HG02610 (cell line): ENCODE measurements at regions not wholly inside any gene's neighbourhood (a gene's known extent, or its start where the extent isn't known, plus 50 kb on each side); places are given as distances from the start of the nearest gene placed in this dataset.

ENCODE experiments used
- ATAC-seq: cut with Tn5 transposase; IDR thresholded peaks from one replicate; pipeline ENCODE4 v1.9.1; 2021; ENCODE audit warnings: mild to moderate bottlenecking, moderate library complexity; ENCODE audit not compliant: unreplicated experiment

DNA sequence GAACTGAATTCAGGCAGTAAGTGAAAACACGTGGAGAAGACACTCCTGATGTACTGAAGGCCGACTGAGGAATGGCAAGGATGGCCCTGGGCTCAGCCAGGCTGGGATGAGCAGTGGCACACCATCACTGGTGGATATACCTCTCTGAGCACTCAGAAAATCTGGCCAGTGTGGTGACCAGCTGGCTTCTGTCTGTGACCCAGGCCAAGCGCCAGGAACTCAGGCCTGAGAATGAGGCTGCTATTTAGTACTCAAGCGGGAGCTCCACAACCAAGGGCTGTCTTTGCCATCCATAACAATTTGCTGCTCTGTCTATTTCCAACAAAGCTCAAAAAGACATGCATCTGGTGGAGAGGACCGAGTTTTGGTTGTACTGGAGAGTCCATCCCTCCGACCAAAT, 586.3 kb downstream of the BCL11B start:
- ATAC-seq = no peak

DNA sequence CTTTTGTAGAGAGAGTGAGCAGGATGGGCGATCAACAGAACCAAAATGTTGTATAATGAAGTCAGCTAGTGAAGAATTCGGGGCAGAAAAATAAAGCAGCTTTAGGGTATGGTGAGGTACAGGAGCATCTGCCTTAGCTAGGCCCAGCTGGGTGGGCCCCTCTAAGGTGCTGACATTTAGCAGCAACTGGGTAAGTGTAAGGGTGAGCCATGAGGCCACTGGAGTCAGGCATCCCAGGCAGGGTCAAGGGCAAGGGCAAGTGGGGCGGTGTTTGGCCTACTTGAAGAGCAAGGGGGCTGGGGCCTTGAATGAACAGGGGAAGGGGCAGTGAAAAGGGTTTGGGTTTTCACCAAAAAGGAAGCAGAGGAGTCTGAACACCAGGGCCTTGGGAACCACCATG, 583.6 kb downstream of the BCL11B start:
- ATAC-seq = no peak

DNA sequence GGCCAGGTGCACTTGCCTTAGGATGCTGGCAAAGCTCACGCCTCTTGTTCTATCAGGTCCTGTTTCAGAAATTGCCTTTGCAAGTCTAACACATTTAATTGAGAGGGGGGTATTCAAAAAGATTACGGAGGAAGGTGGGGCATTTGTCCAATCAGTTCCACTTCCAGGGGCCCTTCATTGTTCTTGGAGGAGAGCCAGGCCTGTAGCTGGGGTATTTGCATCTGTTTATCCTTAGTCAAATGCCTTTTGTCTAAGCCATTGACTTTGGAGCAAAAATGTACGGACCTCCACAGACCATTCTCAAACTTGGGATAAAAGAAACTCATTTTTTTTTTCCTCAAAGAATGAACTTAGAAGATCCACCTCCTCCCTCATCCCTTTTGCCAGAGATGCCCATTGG, 582.0 kb downstream of the BCL11B start:
- ATAC-seq = no peak

DNA sequence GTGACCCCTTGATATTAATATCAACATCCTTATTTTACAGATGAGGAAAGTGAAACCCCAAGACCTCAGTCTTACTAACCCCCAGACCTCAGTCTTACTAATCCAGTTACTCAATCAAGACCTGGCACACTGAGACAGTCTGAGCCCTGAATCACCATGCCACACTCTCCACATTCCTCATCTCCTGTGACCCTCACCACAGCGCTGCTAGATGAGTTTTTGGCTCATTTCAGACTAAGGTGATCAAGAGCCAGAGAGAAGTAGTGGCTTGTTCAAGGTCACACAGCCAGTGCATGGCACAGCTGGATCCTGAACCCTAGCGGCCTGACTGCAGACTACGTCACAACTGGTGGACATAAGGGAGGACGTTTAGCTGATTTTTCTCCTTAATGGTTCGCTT, 579.2 kb downstream of the BCL11B start:
- no peak for ATAC-seq

DNA sequence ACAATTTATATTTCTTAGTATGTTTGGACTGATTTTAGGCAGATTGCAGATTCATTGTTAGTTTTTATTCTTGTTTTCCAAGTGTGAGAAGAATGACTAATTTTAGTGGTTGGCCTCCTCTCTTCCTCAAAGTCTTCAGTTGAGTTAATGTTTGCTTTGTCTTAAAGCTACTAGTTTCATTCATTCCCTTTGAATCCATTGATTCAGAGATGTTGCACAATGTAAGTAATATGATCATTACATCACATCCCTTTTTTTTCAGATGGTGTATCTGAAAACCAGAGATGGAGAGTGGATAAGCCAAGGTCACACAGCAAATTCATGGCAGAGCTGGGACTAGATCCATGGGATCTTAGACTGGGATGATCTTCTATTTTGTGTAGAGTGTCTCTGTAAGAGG, 577.5 kb downstream of the BCL11B start:
- no peak for ATAC-seq

DNA sequence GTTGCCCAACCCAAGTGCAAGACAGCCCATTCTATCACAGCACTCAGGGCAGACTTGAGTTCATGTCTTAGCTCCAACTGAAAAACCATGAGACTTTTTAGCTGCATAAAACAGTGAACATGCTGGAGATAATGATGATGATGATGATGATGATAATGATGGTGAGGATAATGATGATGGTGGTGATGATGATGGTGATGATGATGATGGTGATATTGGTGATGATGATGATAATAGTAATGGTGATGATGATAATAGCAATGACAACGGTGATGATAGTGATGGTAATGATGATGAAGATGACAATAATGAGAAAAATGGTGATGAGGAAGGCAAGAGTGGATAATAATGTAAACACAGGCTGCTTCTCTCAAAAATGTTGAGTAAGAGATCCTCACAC, 576.2 kb downstream of the BCL11B start:
- ATAC-seq = no peak

DNA sequence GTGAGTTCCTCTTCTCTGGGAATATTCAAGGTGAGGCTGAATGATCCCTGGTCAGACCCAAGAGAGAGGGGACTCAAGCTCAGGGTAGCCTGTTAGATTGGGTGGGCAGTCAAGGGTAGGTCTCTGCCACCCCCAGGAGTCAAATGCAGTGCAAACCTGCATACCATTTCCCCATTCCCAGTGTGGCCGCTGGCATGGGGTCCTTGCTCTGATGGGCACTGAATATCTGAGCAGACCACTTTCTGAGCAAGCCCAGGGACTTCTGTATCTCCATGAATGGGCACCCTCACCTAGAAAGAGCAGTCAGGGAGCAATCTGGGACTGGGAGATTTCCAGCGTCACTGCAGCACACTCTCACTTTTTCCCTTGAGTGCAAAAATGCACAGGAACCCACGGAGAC, 573.7 kb downstream of the BCL11B start:
- no peak for ATAC-seq

DNA sequence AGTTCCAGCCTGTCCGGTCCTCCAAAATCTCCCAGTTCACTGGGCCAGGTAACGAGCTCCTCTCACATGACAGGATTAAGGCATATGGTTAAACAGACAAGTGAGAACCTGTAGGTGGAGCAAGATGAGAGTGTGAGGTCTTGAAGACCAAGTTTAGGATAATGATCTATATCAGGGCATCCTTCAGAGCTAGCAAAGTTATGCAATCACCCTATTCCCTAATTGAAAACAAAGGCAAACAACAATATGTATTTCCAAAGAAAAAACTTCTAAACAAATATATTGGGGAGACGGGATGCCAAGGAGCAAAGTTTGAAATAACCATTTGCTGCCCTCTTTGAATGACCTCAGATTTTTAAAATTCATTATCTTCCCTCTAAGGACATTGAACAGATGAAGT, 571.2 kb downstream of the BCL11B start:
- ATAC-seq = no peak

DNA sequence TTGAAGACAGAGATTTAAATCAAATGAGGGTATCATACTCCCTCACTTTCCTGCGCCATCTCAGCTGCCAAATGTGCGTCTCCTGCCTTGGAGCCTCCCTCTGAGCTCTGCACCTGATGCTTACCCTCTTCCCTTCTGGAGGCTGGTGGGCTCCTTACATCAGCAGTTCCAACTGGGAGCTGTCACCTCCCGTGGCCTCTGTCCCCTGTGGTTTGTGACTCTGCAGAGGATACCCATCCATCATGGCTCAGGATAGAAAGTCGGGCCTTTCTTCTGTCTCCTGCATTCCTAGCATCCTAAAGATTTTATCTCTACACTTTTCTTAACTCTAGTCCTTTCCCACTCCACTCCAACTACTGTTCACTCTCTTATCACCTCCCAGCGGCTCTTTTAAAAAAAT, 570.6 kb downstream of the BCL11B start:
- no peak for ATAC-seq

DNA sequence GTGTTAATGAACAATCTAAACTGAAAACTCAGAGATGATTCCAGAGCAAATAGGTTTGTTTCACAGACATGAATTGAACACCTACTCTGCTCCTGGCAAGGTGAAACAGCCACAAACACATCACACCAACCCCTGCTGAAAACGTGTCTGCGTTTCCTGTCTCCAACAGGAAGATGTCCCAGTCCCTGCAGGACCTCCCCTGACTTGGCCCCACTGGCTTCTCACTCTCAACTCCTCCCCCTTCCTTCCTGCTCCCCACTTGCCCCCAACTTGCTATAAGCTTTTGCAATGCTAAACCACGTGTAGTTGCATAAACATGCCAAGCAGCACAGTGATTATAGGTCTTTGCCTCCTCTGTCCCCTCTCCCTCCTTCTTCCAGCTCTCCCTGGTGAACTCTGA, 567.6 kb downstream of the BCL11B start:
- no peak for ATAC-seq

DNA sequence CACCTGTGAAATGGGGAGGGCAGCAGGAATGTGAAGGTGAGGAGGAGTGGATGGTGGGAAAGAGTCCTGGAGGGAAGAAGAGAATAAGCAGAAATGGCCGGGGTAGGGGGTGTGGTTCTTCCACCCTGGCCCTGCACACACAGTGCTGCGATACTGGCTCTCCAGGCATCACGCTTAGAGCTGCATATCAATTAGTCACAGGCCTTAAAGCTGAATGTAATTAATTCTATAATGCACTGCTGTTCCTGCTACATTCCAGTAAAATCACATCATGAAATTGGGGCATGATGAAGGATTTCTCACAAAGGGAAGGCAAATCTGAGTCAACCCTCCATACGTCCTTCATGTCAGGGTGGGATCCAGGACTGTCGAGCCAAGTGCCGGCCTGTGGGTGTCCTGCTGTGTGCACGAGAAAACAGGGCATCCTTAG, 566.1 kb downstream of the BCL11B start:
- ATAC-seq = no peak

DNA sequence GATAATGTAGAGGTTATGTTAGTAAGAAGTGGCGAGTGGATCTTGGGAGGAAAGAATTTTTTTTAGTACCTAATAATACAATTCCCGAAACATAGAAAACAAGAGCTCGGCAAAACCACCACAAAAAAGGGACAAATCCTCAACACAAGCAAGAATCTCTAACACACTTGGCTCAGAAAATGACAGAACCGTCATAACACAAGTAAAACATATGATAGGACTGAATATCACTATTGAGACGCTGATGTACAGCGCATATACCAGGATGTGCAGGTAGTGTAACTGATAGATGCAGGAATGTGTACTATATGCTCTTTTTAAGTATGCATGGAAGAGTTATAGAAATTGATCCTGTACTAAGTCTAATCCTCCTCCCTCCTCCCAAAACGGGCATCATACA, 564.5 kb downstream of the BCL11B start:
- ATAC-seq = no peak

DNA sequence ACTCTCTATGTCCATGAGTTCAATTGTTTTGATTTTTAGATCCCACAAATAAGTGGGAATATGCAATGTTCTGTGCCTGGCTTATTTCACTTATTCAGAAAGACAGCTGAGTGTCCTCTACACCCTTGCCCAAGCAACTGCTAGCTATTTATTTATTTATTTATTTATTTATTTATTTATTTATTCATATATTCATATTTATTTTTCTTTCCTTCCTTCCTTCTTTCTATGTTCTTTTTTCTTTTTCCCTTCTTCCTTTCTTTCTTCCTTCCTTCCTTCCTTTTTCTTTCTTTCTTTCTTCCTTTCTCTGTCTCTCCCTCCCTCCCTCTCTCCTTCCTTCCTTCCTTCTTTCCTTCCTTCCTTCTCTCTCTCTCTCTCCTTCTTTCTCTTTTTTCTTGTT, 563.4 kb downstream of the BCL11B start:
- ATAC-seq = no peak

DNA sequence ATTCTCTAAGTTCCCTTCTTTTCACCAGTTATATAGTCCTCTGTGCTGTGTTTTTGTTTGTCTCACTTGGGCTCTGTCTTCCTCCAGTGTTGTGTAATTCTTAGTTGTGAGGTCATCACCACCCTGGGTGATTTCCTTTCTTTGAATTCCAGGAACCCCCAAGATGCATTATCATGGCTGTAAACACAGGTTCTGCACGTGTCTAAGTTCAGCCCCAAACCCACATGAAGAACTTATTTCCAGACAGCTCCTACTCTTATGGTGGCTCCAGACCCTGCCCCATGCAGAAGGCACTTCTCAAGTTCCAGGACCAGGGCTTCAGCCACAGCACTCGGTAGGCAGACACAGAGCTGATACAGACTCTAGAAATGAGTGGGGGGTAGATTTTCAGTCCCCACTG, 560.5 kb downstream of the BCL11B start:
- no peak for ATAC-seq

DNA sequence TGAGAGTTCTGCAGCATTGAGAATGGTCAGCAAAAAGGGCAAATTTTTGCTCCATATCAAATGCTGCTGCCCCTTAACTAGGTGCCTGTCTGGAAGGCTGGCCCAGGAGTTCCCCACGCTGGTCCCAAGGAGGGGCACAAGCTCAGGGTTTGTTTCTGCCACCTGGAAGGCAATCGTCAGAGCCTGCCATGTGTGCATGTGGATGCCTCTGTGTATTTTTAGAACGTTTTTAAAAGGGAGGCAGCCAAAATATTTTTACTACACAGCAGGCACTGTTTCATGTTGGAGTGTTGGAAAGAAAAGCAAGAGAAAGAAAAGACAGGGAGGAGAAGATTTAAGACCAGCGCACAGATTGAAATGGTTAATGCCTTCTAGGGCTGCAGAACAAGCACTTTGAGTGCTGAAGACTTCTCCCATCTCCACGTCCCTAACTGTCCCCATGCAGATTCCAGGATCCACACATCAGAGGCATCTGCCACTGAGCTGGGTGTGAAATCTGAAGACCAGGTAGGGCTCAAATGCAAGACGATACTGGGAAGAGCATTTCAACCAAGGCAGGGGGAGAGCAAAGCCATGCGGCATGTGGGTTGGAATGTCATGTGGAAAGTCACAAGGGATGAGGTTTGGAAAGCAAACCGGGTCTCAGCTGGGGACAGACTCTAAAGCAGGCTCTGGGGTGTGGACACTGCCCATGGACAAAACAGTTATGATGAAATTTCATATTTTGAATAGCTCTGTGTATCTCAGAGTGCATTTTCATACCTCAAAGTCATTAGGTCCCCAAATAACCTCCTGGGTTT, 557.2 kb downstream of the BCL11B start:
- no peak for ATAC-seq

DNA sequence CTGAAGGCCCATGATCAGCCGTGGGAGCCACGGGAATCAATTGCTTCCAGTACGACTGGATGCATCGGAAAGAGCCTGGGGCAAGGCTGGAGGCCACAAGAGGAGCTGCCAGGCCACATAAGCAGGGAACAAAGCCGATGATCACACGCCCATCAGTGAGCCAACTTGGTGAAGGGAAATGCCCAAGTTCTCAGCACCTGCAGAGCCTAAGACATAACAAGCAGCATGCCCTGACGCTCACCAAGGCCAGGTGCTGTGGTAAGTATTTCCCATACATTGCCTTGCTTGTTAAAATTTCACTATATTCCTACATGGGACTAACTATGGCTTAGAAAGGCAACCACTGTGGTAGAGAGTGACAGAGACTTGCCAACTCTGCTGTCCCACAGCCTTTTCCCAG, 555.9 kb downstream of the BCL11B start:
- ATAC-seq = no peak

DNA sequence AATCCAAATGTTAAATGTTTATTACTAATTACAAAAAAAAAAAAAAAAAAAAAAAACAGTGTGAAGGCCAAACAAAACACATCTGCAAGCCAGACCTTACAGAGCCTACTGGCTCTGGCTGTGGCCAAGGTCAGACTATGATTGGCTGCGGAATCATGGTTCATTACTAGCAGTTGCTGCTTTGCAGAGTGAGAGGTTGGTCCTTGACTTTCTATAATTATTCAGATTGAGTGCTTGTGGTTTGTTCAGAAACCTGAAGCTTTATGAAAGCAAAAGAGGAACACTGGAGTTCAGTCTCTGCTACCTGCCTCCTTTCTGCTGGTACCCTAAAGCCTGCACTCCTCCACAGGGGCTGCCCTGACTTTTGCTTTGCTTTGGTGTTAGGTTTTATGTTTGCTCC, 550.9 kb downstream of the BCL11B start:
- ATAC-seq = no peak

DNA sequence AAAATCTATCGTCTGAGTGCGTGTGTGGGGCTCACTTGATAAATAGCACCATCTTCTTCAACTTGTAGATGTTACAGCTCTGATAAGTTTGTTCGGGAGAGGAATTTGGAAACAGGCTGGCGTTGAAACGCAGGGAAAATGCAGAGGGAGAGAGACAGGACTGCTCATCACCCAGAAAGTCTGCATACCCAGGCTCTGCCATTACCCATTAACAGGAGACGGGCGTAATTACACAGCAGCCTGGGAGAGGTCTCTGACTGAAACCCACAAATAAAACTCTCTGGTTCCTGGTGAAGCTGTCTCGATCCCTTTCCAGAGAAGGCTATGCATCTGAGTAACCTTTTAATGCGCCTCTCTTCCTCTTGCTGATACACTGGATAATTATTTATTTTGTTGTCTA, 547.3 kb downstream of the BCL11B start:
- ATAC-seq = no peak

DNA sequence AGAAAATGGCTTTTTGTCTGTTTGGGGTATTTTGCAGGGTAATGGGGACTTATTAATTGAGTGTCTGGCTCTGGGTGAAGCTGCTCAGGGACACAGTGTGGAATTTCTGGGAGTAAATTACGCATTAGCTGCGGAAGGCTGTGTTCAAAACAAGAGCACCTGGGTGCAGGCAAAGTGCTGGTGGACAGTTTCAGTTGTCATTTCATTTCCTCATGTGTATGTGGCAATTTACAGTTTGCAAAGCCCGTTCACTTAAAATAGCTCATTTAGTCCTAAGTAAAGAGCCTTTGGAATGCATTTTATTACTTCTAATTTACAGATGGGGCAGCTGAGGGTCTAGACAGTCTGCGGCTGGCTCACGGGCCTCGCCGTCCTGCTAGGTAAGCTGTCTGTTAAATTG, 546.8 kb downstream of the BCL11B start:
- no peak for ATAC-seq

DNA sequence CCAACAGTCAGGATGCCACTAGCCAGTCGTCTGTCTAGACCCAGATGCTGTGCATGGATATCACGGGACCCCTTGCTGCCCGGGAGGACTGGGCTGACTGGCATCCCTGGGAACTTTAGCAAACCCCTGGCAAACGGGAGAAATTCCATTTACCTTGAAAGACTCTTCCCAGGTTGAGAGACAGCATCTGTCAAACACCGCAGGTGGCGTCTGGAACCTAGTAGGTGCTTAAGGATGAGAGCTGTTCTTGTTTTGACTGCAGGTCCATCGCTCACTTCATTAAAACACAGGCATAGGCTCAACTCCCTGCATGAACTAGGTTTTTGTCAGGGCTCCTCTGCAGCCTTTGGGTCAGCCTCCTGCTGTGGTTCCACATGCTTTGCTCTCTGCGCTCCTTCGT, 546.3 kb downstream of the BCL11B start:
- ATAC-seq = no peak

DNA sequence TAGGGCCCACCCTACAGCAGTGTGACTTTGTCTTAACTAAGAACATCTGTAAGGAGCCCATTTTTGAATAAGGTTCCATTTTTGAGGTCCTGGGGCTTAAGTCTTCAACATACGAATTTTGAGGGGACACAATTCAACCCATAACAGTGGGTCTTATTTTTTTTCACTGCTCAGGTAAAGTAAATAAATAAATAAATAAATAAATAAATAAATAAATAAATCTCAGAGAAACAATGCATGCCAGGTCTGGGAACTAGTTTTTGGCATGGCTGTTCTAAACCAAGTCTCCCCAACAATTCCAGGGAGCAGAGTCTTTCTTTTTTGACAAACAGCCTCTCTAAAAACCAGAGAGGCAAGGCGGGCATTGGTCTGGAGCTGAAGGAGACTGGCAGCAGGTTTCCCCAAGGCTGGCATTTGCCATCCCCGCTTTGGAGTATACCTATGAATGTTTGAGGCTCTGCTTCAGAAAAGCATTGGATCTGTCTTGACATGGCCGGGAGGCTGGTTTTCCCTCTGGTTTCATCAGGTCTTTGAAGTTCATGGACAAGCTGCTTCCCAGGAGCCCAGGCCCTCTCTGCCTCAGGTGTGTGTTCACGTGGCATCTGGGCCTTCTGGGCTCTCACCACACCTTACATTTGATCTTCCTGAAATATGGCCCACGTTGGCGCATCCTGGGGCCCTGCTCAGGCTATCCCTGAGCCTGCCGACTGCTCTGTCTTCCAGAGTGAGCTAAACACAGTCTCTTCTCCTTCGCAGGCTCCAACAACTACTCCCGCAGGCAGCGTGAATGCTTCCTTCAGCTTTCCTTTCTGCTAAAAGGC, 545.2 kb downstream of the BCL11B start:
- no peak for ATAC-seq

DNA sequence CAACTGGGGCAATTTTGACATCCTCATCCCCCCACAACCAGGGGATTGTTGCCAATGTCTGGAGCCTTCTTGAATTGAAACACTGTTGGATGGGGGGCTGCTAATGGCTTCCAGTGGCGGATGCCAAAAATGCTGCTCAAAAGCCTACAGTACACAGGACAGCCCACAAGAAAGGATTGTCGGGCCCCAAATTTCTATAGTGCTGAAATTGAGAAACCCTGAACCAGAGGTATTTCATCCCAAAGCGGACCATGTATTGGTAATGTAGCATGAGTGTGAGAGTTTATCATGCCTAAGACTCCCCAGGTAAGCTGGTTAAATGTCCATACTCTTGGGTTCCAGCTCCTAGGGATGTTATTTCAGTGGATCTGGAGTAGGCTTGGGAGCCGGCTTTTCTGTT, 544.0 kb downstream of the BCL11B start:
- no peak for ATAC-seq
